GM12878 (cell line): ENCODE measurements at regions not wholly inside any gene's neighbourhood (a gene's known extent, or its start where the extent isn't known, plus 50 kb on each side); places are given as distances from the start of the nearest gene placed in this dataset.

Source experiments
- ATAC-seq: fragments of 200-7000 bp; cut with Tn5 transposase; 3 replicates; pipeline ENCODE4 v1.9.1; 2020; ENCODE audit warnings: mild to moderate bottlenecking, moderate library complexity
- BruUV-seq: library from RNA; stranded (reverse); fragments of 400-500 nt; replicated peaks from 2 replicates; lab custom pipeline; 2021; lab: Mats Ljungman, UMichigan
- CTCF ChIA-PET: fragments of 300-600 bp; sonication (Branson Sonifier 250); formaldehyde crosslinking; extraction: SDS; loops from one replicate; lab custom pipeline; 2021; ENCODE audit warnings: inconsistent platforms; lab: Yijun Ruan, JAX
- POLR2A ChIA-PET: fragments of 350-600 bp; formaldehyde crosslinking; extraction: SDS; loops from one replicate; lab custom pipeline; 2021; ENCODE audit warnings: inconsistent platforms; lab: Charles Lee
- RAD21 ChIA-PET: fragments of 300-600 bp; sonication (Branson Sonifier 250); formaldehyde crosslinking; loops from one replicate; lab custom pipeline; 2023; ENCODE audit warnings: antibody characterized with exemption; ENCODE audit not compliant: unreplicated experiment; lab: Charles Lee
- SMC1A ChIA-PET: fragments of 300-600 bp; sonication (Branson Sonifier 250); formaldehyde crosslinking; loops from one replicate; lab custom pipeline; 2023; ENCODE audit not compliant: unreplicated experiment, uncharacterized antibody; lab: Charles Lee
- DNase-seq: peaks from one replicate; pipeline ENCODE4 v3.0.0-alpha.2; 2011; ENCODE audit warnings: low read depth, low spot score
- FAIRE-seq: peaks from 3 replicates; lab custom pipeline; 2011; peaks lifted over from hg19 to GRCh38; lab: Jason Lieb, UNC
- H2AFZ ChIP-seq: 2 replicates; pipeline ENCODE4 v1.6.0; 2011; ENCODE audit warnings: low read depth, low read length, control low read depth; ENCODE audit not compliant: control insufficient read depth
- H3K27ac ChIP-seq: 2 replicates; pipeline ENCODE4 v1.5.1; 2011; ENCODE audit warnings: control low read depth; ENCODE audit not compliant: control insufficient read depth, insufficient read depth
- H3K27me3 ChIP-seq, 2 experiments: replicated peaks in 1 of 2; 2 replicates each; pipeline versions ENCODE4 v1.6.0 to v1.6.1; 2011; ENCODE audit warnings: low read length in 1 of 2; ENCODE audit not compliant: control insufficient read depth in 2 of 2, insufficient read depth in 2 of 2
- H3K36me3 ChIP-seq, 2 experiments: 2 replicates each; pipeline ENCODE4 v1.5.1; 2011; ENCODE audit warnings: low read length in 1 of 2; ENCODE audit not compliant: control insufficient read depth in 2 of 2, insufficient read depth in 2 of 2
- H3K4me1 ChIP-seq: 2 replicates; pipeline ENCODE4 v1.6.1; 2011; ENCODE audit warnings: mild to moderate bottlenecking, low read length, moderate library complexity, mixed read lengths; ENCODE audit not compliant: control insufficient read depth, insufficient read depth
- H3K4me2 ChIP-seq: 2 replicates; pipeline ENCODE4 v1.6.0; 2011; ENCODE audit warnings: control low read depth; ENCODE audit not compliant: control insufficient read depth, insufficient read depth
- H3K4me3 ChIP-seq: fragments of 200-600 bp; sonication (generic); 2 replicates; pipeline ENCODE4 v1.5.1; 2016
- H3K79me2 ChIP-seq: 2 replicates; pipeline ENCODE4 v1.6.0; 2011; ENCODE audit warnings: low read length; ENCODE audit not compliant: control insufficient read depth, insufficient read depth
- H3K9ac ChIP-seq: 2 replicates; pipeline ENCODE4 v1.8.0; 2011; ENCODE audit warnings: low read length, control low read depth, mixed read lengths; ENCODE audit not compliant: control insufficient read depth, insufficient read depth
- H3K9me3 ChIP-seq: replicated peaks from 3 replicates; pipeline ENCODE4 v1.5.1; 2011; ENCODE audit warnings: mild to moderate bottlenecking, low read length; ENCODE audit not compliant: control insufficient read depth, insufficient read depth
- H4K20me1 ChIP-seq: 2 replicates; pipeline ENCODE4 v1.6.0; 2011; ENCODE audit not compliant: control insufficient read depth, insufficient read depth
- BMI1 ChIP-seq: fragments of 450-650 bp; IDR thresholded peaks from 2 replicates; pipeline ENCODE4 v1.6.1; 2016; ENCODE audit warnings: mild to moderate bottlenecking, moderate library complexity, borderline replicate concordance
- CEBPZ ChIP-seq: fragments of 150-350 bp; IDR thresholded peaks from 2 replicates; pipeline ENCODE4 v1.6.1; 2016; ENCODE audit warnings: low read depth, low read length
- HCFC1 ChIP-seq: fragments of 150-350 bp; IDR thresholded peaks from 2 replicates; pipeline ENCODE4 v1.6.1; 2014; ENCODE audit warnings: low read length
- MAX ChIP-seq: IDR thresholded peaks from 2 replicates; pipeline ENCODE4 v1.6.1; 2012; ENCODE audit warnings: low read depth, low read length, improper control_type of control experiment
- MEF2B ChIP-seq: fragments of 450-650 bp; IDR thresholded peaks from 2 replicates; pipeline ENCODE4 v1.6.1; 2018; ENCODE audit warnings: mild to moderate bottlenecking, moderate library complexity; ENCODE audit not compliant: partially characterized antibody, poor library complexity, severe bottlenecking
- MXI1 ChIP-seq: fragments of 150-350 bp; IDR thresholded peaks from 2 replicates; pipeline ENCODE4 v1.6.1; 2011; ENCODE audit warnings: low read depth, mild to moderate bottlenecking, inconsistent platforms, low read length, improper control_type of control experiment
- PKNOX1 ChIP-seq: fragments of 450-650 bp; IDR thresholded peaks from 2 replicates; pipeline ENCODE4 v1.6.1; 2016; ENCODE audit warnings: mild to moderate bottlenecking
- RCOR1 ChIP-seq: conservative IDR thresholded peaks from 2 replicates; pipeline ENCODE4 v1.6.1; 2012; ENCODE audit warnings: low read depth, low read length, improper control_type of control experiment
- SIN3A ChIP-seq: IDR thresholded peaks from 2 replicates; pipeline ENCODE4 v1.6.1; 2012; ENCODE audit warnings: low read depth, low read length, improper control_type of control experiment
- SIX5 ChIP-seq: IDR thresholded peaks from 2 replicates; pipeline ENCODE4 v1.6.1; 2011; ENCODE audit warnings: mild to moderate bottlenecking, low read depth, low read length, moderate library complexity; ENCODE audit not compliant: severe bottlenecking
- SKIL ChIP-seq: fragments of 450-650 bp; IDR thresholded peaks from 2 replicates; pipeline ENCODE4 v1.6.1; 2017; ENCODE audit warnings: mild to moderate bottlenecking, low read depth, inconsistent platforms; ENCODE audit not compliant: poor library complexity, severe bottlenecking
- SRF ChIP-seq, 2 experiments: IDR thresholded peaks; 2 replicates each; pipeline ENCODE4 v1.6.1; 2011; ENCODE audit warnings: low read depth in 2 of 2, low read length in 2 of 2, mild to moderate bottlenecking in 1 of 2, moderate library complexity in 1 of 2
- SUZ12 ChIP-seq: fragments of 200-600 bp; sonication (generic); IDR thresholded peaks from one replicate; pipeline ENCODE4 v1.6.1; 2018; ENCODE audit warnings: antibody characterized with exemption, mild to moderate bottlenecking; ENCODE audit not compliant: unreplicated experiment
- TAF1 ChIP-seq: IDR thresholded peaks from 2 replicates; pipeline ENCODE4 v1.6.1; 2011; ENCODE audit warnings: mild to moderate bottlenecking, low read depth, low read length, borderline replicate concordance
- WGBS: methylation state at CpG from one replicate; pipeline ENCODE4 v1.1.6; 2016; ENCODE audit warnings: low lambda C conversion rate; ENCODE audit not compliant: insufficient replicate concordance, insufficient coverage; ENCODE audit errors: missing lambda C conversion rate; 5-methylcytosine and 5-hydroxymethylcytosine counted together
- in situ Hi-C: fragments of 300-500 bp; cut with MboI; formaldehyde crosslinking; loops from 9 replicates; pipeline ENCODE4 v1.14.3; 2018; ENCODE audit warnings: mixed read lengths
- intact Hi-C: fragments of 100-400 bp; cut with micrococcal nuclease; formaldehyde crosslinking; loops from one replicate; pipeline ENCODE4 v1.14.2; 2022; ENCODE audit not compliant: unreplicated experiment

GRCh38 chr5:154583671-154584177 is 105.7 kb upstream of the HAND1 start:
- intact Hi-C loops, result no loop called here
- H3K36me3 ChIP-seq, result no peaks in the 10 kb centered on the region
- no peak overlapping the region for H3K9ac ChIP-seq
- no TSS peak for BruUV-seq
- H2AFZ ChIP-seq, result no peak overlapping the region
- no peaks in the 10 kb centered on the region; a peak in 2 of 4 replicates for H3K27me3 ChIP-seq
- ChIA-PET SMC1A (interaction anchor here (0.7 to 1.2 kb wide), 2 partner anchors 117 to 1990 kb away, joined by 3 to 4 read pairs; no protein-coding TSS in a partner anchor), RAD21 (no interaction called here), CTCF (interaction anchor here (0.7 to 1.3 kb wide), 3 partner anchors 8 to 117 kb away, joined by 3 read pairs; no protein-coding TSS in a partner anchor), POLR2A (no interaction called here)
- in situ Hi-C loops, result no loop called here
- no peaks in the 10 kb centered on the region for H4K20me1 ChIP-seq
- TF ChIP-seq TAF1 (no peak), MEF2B (no peak), HCFC1 (no peak), RCOR1 (no peak), SIN3A (no peak), BMI1 (no peak), MAX (no peak), PKNOX1 (no peak), CEBPZ (no peak), SUZ12 (no peak), MXI1 (no peak), SKIL (no peak), SIX5 (no peak), SRF (IDR thresholded peaks at IDR 0.05; ENCODE audit: low read depth in 2 of 2, low read length in 2 of 2) (no peak)
- no peak overlapping the region for H3K27ac ChIP-seq
- no peak for ATAC-seq
- H3K9me3 ChIP-seq, result no peaks in the 10 kb centered on the region
- no peak overlapping the region for H3K4me3 ChIP-seq
- no peaks in the 10 kb centered on the region for H3K79me2 ChIP-seq
- no peak for DNase-seq
- 63% methylated on average over 12 of the region's 12 CpGs for WGBS
- no peak overlapping the region for H3K4me2 ChIP-seq
- H3K4me1 ChIP-seq, result no peaks in the 10 kb centered on the region
- FAIRE-seq, result no peak
